H1 (cell line): ENCODE measurements at regions not wholly inside any gene's neighbourhood (a gene's known extent, or its start where the extent isn't known, plus 50 kb on each side); places are given as distances from the start of the nearest gene placed in this dataset.

Experiments used
- EZH2 ChIP-seq: fragments of 200-600 bp; sonication (generic); IDR thresholded peaks from 2 replicates; pipeline ENCODE4 v1.7.1; 2012; ENCODE audit warnings: low read depth, mild to moderate bottlenecking, moderate library complexity, low read length, inconsistent platforms; ENCODE audit not compliant: severe bottlenecking
- HDAC6 ChIP-seq: IDR thresholded peaks from one replicate; pipeline ENCODE4 v1.7.1; 2012; ENCODE audit warnings: low read depth, mild to moderate bottlenecking, inconsistent platforms, low read length, moderate library complexity
- POLR2A ChIP-seq, 2 experiments: IDR thresholded peaks; 1 replicate in 1 of 2; 2 replicates in 1 of 2; pipeline ENCODE4 v1.6.1; 2011; ENCODE audit warnings: low read depth in 2 of 2, low read length in 2 of 2, mild to moderate bottlenecking in 2 of 2; ENCODE audit errors: control extremely low read depth in 1 of 2
- SP2 ChIP-seq: IDR thresholded peaks from 2 replicates; pipeline ENCODE4 v1.6.1; 2012; ENCODE audit warnings: mild to moderate bottlenecking, low read length, inconsistent platforms
- TEAD4 ChIP-seq: IDR thresholded peaks from 2 replicates; pipeline ENCODE4 v1.6.1; 2012; ENCODE audit warnings: low read depth, low read length, inconsistent platforms, mixed read lengths
- YY1 ChIP-seq: IDR thresholded peaks from 2 replicates; pipeline ENCODE4 v1.6.1; 2011; ENCODE audit warnings: low read depth, mild to moderate bottlenecking, low read length
- TF ChIP-seq, protein P1 (sequence below), 3 experiments: IDR thresholded peaks; 1 replicate in 2 of 3; 2 replicates in 1 of 3; pipeline versions ENCODE4 v1.5.1 to v1.6.1; 2011; ENCODE audit warnings: low read length in 3 of 3, mild to moderate bottlenecking in 3 of 3, inconsistent platforms in 2 of 3, low read depth in 1 of 3, moderate library complexity in 1 of 3; ENCODE audit not compliant: insufficient read depth in 1 of 3; ENCODE audit errors: control extremely low read depth in 1 of 3
- TF ChIP-seq, protein P2 (sequence below): IDR thresholded peaks from 2 replicates; pipeline ENCODE4 v1.6.1; 2011; ENCODE audit warnings: low read length, improper control_type of control experiment

DNA sequence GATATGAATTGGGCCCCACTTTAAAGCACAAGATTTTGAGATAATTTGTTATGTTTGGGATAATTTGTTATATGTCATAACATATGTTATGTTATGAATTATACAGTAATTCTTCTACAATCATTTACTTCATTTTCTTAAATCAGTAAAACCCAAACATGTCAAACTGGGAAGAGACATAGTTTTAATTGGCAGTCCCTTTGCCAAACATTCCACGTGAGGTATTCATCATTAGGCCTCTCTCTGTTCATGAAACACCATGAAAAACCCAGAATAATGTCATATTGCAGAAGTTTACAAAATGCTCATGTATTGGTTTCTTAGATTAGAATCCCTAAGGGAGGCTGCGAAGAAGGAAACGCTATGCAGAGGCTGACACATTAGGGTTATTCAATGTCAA, 89.4 kb upstream of the PDE10A start:
- TF ChIP-seq HDAC6 (no peak), POLR2A (IDR thresholded peaks at IDR 0.05; ENCODE audit: control extremely low read depth in 1 of 2, low read depth in 2 of 2, low read length in 2 of 2) (no peak), TEAD4 (no peak), EZH2 (no peak), YY1 (no peak), SP2 (no peak)
- TF ChIP-seq, protein P1, sequence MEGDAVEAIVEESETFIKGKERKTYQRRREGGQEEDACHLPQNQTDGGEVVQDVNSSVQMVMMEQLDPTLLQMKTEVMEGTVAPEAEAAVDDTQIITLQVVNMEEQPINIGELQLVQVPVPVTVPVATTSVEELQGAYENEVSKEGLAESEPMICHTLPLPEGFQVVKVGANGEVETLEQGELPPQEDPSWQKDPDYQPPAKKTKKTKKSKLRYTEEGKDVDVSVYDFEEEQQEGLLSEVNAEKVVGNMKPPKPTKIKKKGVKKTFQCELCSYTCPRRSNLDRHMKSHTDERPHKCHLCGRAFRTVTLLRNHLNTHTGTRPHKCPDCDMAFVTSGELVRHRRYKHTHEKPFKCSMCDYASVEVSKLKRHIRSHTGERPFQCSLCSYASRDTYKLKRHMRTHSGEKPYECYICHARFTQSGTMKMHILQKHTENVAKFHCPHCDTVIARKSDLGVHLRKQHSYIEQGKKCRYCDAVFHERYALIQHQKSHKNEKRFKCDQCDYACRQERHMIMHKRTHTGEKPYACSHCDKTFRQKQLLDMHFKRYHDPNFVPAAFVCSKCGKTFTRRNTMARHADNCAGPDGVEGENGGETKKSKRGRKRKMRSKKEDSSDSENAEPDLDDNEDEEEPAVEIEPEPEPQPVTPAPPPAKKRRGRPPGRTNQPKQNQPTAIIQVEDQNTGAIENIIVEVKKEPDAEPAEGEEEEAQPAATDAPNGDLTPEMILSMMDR (IDR thresholded peaks at IDR 0.05; ENCODE audit: control extremely low read depth in 1 of 3, insufficient read depth in 1 of 3, low read depth in 1 of 3, low read length in 3 of 3): no peak
- TF ChIP-seq, protein P2, sequence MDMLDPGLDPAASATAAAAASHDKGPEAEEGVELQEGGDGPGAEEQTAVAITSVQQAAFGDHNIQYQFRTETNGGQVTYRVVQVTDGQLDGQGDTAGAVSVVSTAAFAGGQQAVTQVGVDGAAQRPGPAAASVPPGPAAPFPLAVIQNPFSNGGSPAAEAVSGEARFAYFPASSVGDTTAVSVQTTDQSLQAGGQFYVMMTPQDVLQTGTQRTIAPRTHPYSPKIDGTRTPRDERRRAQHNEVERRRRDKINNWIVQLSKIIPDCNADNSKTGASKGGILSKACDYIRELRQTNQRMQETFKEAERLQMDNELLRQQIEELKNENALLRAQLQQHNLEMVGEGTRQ: no peak
